ENCODE measurements at regions not wholly inside any gene's neighbourhood (a gene's known extent, or its start where the extent isn't known, plus 50 kb on each side); places are given as distances from the start of the nearest gene placed in this dataset.

DNA sequence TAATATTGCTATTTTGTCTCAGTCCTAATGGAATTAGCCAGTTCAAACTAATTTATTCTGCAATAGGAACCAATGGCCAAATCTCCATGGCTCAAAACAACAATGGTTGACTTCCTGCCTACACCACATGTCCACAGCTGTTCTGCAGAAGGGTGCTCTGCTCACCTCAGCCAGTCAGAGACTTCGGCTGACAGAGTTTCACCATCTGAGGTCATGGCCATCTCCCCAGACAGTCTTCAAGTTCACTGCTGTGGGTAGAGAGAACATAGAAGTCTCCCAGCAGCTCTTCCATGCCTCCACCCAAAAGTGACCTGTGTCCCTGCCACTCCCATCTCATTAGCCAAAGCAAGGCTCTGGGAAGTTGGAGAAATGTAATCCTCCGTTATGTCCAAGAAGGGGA lies 65.1 kb upstream of the FOXC1 start:
- TF ChIP-seq, protein P1, sequence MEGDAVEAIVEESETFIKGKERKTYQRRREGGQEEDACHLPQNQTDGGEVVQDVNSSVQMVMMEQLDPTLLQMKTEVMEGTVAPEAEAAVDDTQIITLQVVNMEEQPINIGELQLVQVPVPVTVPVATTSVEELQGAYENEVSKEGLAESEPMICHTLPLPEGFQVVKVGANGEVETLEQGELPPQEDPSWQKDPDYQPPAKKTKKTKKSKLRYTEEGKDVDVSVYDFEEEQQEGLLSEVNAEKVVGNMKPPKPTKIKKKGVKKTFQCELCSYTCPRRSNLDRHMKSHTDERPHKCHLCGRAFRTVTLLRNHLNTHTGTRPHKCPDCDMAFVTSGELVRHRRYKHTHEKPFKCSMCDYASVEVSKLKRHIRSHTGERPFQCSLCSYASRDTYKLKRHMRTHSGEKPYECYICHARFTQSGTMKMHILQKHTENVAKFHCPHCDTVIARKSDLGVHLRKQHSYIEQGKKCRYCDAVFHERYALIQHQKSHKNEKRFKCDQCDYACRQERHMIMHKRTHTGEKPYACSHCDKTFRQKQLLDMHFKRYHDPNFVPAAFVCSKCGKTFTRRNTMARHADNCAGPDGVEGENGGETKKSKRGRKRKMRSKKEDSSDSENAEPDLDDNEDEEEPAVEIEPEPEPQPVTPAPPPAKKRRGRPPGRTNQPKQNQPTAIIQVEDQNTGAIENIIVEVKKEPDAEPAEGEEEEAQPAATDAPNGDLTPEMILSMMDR (IDR thresholded peaks at IDR 0.05), result no peak
- TF ChIP-seq EZH2 (IDR thresholded peaks at IDR 0.05; ENCODE audit: borderline replicate concordance, insufficient read depth, low read depth, low read length, poor library complexity, severe bottlenecking), result no peak
